ENCODE measurements at regions not wholly inside any gene's neighbourhood (a gene's known extent, or its start where the extent isn't known, plus 50 kb on each side); places are given as distances from the start of the nearest gene placed in this dataset.

DNA sequence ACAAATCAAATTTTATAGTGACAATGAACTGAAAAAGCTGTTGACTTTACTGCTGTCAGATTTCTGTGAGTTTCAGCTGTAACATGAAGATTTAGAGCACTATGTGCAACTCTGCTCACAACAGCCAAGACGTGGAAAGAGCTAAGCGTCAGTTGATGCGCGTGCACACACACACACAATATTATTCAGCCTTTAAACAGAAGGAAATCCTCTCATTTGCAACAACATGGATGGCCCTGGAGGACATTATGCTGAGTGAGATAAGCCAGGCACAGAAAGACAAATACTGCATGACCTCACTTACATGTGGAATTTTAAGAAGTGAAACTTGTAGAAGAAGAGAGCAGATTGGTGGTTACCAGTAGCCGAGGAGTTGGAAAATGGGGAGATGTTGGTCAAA lies 82.8 kb upstream of the FRMD4A start:
- no peak for DNase-seq

GRCh38 chr10:14412624-14413023 lies 81.9 kb upstream of the FRMD4A start:
- TF ChIP-seq POLR2A (IDR thresholded peaks at IDR 0.05) = no peak
- TF ChIP-seq, protein P1, sequence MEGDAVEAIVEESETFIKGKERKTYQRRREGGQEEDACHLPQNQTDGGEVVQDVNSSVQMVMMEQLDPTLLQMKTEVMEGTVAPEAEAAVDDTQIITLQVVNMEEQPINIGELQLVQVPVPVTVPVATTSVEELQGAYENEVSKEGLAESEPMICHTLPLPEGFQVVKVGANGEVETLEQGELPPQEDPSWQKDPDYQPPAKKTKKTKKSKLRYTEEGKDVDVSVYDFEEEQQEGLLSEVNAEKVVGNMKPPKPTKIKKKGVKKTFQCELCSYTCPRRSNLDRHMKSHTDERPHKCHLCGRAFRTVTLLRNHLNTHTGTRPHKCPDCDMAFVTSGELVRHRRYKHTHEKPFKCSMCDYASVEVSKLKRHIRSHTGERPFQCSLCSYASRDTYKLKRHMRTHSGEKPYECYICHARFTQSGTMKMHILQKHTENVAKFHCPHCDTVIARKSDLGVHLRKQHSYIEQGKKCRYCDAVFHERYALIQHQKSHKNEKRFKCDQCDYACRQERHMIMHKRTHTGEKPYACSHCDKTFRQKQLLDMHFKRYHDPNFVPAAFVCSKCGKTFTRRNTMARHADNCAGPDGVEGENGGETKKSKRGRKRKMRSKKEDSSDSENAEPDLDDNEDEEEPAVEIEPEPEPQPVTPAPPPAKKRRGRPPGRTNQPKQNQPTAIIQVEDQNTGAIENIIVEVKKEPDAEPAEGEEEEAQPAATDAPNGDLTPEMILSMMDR (IDR thresholded peaks at IDR 0.05) = no peak
- no peak for DNase-seq
- Histone ChIP-seq H3K9me3 (no peaks in the 10 kb centered on the region), H3K4me3 (no peak overlapping the region), H3K27me3 (no peaks in the 10 kb centered on the region), H3K27ac (no peak overlapping the region), H3K4me1 (no peaks in the 10 kb centered on the region), H3K36me3 (no peaks in the 10 kb centered on the region)

More for the DNA sequence above, 82.8 kb upstream of the FRMD4A start:
- Histone ChIP-seq H3K4me1 (no peaks in the 10 kb centered on the region), H3K4me3 (no peak overlapping the region), H3K27ac (no peak overlapping the region), H3K27me3 (no peaks in the 10 kb centered on the region), H3K36me3 (no peaks in the 10 kb centered on the region), H3K9me3 (no peaks in the 10 kb centered on the region)
- TF ChIP-seq, protein P1 (IDR thresholded peaks at IDR 0.05) = no peak
- no peak for TF ChIP-seq POLR2A (IDR thresholded peaks at IDR 0.05)

DNA sequence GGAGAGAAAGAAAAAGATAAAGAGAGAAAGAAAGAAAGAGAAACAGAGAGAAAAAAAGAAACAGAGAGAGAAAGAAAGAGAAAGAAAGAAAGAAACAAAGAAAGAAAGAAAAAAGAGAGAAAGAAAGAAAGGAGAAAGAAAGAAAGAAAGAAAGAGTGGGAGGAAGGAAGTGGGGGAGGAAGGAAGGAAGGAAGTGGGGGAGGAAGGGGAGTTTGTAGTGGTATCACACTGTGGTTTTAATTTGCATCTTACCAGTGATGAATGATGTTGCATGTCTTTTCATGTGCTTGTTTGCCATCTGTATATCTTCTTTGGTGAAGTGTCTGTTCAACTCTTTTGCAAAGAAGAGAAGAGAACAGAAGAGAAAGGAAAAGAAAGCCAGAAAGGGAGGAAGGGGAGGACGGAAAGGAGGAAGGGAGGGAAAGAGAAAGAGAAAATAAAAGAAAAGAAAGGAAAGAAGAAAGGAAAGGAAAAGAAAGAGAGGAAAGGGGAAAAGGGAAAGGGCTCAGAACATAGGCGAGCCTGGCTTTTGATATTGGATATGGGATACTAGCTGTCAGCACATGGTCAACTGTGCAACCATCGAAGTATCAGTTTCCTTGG lies 79.2 kb upstream of the FRMD4A start:
- Histone ChIP-seq H3K9me3 (no peaks in the 10 kb centered on the region), H3K27me3 (no peaks in the 10 kb centered on the region), H3K27ac (no peak overlapping the region), H3K4me1 (no peaks in the 10 kb centered on the region), H3K4me3 (no peak overlapping the region), H3K36me3 (no peaks in the 10 kb centered on the region)
- DNase-seq = no peak
- no peak for TF ChIP-seq POLR2A (IDR thresholded peaks at IDR 0.05)
- TF ChIP-seq, protein P1 (IDR thresholded peaks at IDR 0.05) = no peak

- TF ChIP-seq POLR2A (IDR thresholded peaks at IDR 0.05) = no peak
- TF ChIP-seq, protein P1 (IDR thresholded peaks at IDR 0.05) = no peak
- H3K27me3 ChIP-seq = no peaks in the 10 kb centered on the region
- H3K4me3 ChIP-seq = no peak overlapping the region
Measured at GRCh38 chr10:14409247-14409646, 78.5 kb upstream of the FRMD4A start.

DNA sequence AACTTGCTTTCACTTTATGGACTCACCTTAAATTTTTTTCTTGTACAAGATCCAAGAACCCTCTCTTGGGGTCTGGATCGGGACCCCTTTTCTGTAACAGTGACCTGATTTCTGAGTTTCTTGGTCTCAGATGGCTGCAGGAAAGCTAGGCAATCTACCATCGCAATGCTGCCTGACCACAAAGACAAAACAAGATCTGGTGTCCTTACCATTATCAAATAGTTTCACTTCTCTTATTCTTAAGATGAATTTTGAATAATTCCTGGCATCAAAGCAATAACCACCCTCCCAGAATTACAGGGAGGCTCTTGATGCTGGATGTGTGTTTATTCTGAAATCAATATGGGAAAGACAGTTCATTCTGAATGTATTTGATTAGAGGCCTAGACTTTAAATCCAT lies 77.4 kb upstream of the FRMD4A start:
- no peaks in the 10 kb centered on the region for H3K27me3 ChIP-seq

More at GRCh38 chr10:14409247-14409646, 78.5 kb upstream of the FRMD4A start:
- DNase-seq = no peak
- no peaks in the 10 kb centered on the region for H3K4me1 ChIP-seq
- no peaks in the 10 kb centered on the region for H3K36me3 ChIP-seq
- no peaks in the 10 kb centered on the region for H3K9me3 ChIP-seq
- no peak overlapping the region for H3K27ac ChIP-seq

More for the DNA sequence above, 77.4 kb upstream of the FRMD4A start:
- TF ChIP-seq, protein P1 (IDR thresholded peaks at IDR 0.05) = no peak
- TF ChIP-seq POLR2A (IDR thresholded peaks at IDR 0.05) = no peak
- Histone ChIP-seq H3K4me1 (no peaks in the 10 kb centered on the region), H3K36me3 (no peaks in the 10 kb centered on the region), H3K9me3 (no peaks in the 10 kb centered on the region), H3K4me3 (no peak overlapping the region), H3K27ac (no peak overlapping the region)
- no peak for DNase-seq
